A673 (cell line): ENCODE measurements at regions not wholly inside any gene's neighbourhood (a gene's known extent, or its start where the extent isn't known, plus 50 kb on each side); places are given as distances from the start of the nearest gene placed in this dataset.
"Not testable (repeated sequence)": the region's sequence is repeated elsewhere in the genome, so short reads cannot be mapped to it uniquely, and the experiment has no call there.

Experiments
- CTCF ChIP-seq: fragments of 300-800, 200-600 bp; sonication (generic); conservative IDR thresholded peaks from 2 replicates; pipeline ENCODE4 v1.5.1; 2017; ENCODE audit warnings: low read depth, mild to moderate bottlenecking, antibody characterized with exemption, low read length, moderate library complexity, mixed read lengths
- EZH2 ChIP-seq: fragments of 200-600 bp; sonication (generic); IDR thresholded peaks from 2 replicates; pipeline ENCODE4 v1.6.1; 2017; ENCODE audit warnings: borderline replicate concordance, low read depth, mild to moderate bottlenecking, mixed read lengths, antibody characterized with exemption, low read length; ENCODE audit not compliant: poor library complexity, severe bottlenecking

DNA sequence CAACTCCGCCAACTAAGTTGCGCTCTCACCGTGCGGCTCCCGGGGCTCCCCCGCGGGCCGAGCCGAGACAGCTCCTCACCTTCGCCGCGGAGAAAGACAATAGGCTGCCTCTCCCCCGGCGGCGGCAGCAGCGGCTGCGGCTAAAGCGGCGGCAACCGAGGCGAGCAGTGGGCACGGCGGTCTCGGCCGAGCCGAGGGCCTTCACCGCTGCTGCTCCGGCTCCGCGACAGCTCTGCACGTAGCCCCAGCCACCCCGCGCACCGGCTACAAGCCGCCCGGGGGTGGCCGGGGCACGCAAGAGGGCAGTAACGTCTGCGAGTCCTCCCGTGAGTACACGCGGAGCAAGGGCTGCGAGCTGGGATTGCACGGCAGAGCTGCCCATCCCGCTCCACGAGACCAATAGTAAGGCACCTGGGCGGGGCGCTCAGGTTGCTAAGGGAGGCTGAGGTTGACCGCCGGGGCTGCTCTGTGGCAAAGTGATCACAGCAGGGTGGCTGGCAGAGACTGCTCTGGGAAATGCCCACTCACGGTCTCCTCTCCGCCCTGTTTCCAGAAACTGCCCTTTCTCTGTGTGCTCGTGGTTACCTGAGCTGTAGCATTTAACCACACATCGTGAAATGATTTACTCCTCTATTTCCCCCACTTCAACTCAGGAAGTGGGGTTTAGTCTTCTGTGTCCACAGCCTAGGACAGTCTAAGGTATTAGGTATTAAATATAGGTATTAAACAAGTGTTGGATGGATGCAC, 145.8 kb upstream of the AKAP13 start:
- not testable (repeated sequence) for TF ChIP-seq EZH2, CTCF
